Effector memory CD8-positive, alpha-beta T cell (primary cell): ENCODE measurements at regions not wholly inside any gene's neighbourhood (a gene's known extent, or its start where the extent isn't known, plus 50 kb on each side); places are given as distances from the start of the nearest gene placed in this dataset.
"Not testable (repeated sequence)": the region's sequence is repeated elsewhere in the genome, so short reads cannot be mapped to it uniquely, and the experiment has no call there.

Experiments used
- ATAC-seq: fragments of 150-1000 bp; cut with Tn5 transposase; replicated peaks from 2 replicates; pipeline ENCODE4 v1.10.0; 2021; ENCODE audit warnings: mild to moderate bottlenecking, moderate library complexity
- DNase-seq, 3 experiments: peaks; one replicate each; pipeline ENCODE4 v3.0.0; 2021
- H3K27ac Mint-ChIP-seq, 2 donors: one replicate each; pipeline ENCODE4 v1.8.0; 2022; ENCODE audit warnings: mild to moderate bottlenecking in 2 of 2, mixed read lengths in 2 of 2, moderate library complexity in 2 of 2
- H3K27me3 Mint-ChIP-seq, 2 donors: one replicate each; pipeline ENCODE4 v1.8.0; 2022; ENCODE audit warnings: mixed read lengths in 2 of 2
- H3K36me3 Mint-ChIP-seq: one replicate; pipeline ENCODE4 v1.8.0; 2022; ENCODE audit warnings: mild to moderate bottlenecking, moderate library complexity, mixed read lengths; ENCODE audit not compliant: insufficient read depth
- H3K4me1 Mint-ChIP-seq, 2 donors: one replicate each; pipeline ENCODE4 v1.8.0; 2022; ENCODE audit warnings: low read depth in 2 of 2, mixed read lengths in 2 of 2
- H3K4me3 Mint-ChIP-seq, 2 donors: one replicate each; pipeline ENCODE4 v1.8.0; 2022; ENCODE audit warnings: mild to moderate bottlenecking in 2 of 2, mixed read lengths in 2 of 2, moderate library complexity in 2 of 2
- H3K9me3 Mint-ChIP-seq, 2 donors: one replicate each; pipeline ENCODE4 v1.8.0; 2022; ENCODE audit warnings: mixed read lengths in 2 of 2

GRCh38 chr16:34099028-34099427 lies 639.6 kb downstream of the TP53TG3F start:
- ATAC-seq, H3K4me1 Mint-ChIP-seq, DNase-seq, H3K36me3 Mint-ChIP-seq, H3K27me3 Mint-ChIP-seq, H3K27ac Mint-ChIP-seq, H3K4me3 Mint-ChIP-seq: not testable (repeated sequence)
- H3K9me3 Mint-ChIP-seq = peaks cover 32 to 39% of the 10 kb centered on the region in 2 donors
